HAP-1 (cell line): ENCODE measurements at regions not wholly inside any gene's neighbourhood (a gene's known extent, or its start where the extent isn't known, plus 50 kb on each side); places are given as distances from the start of the nearest gene placed in this dataset.
"Not testable (repeated sequence)": the region's sequence is repeated elsewhere in the genome, so short reads cannot be mapped to it uniquely, and the experiment has no call there.

Experiments
- DNase-seq, 2 experiments: peaks; one replicate each; pipeline ENCODE4 v3.0.0-alpha.2; 2016 to 2020; ENCODE audit warnings: low spot score in 2 of 2
- H3K27me3 ChIP-seq: fragments of 250-450 bp; sonication (Bioruptor Pico); 2 replicates; pipeline ENCODE4 v1.5.1; 2020; ENCODE audit warnings: low read depth, mild to moderate bottlenecking, moderate library complexity
- H3K36me3 ChIP-seq: fragments of 250-450 bp; sonication (Bioruptor Pico); replicated peaks from 2 replicates; pipeline ENCODE4 v1.5.1; 2020; ENCODE audit warnings: mild to moderate bottlenecking
- H3K4me1 ChIP-seq: fragments of 250-450 bp; sonication (Bioruptor Pico); 2 replicates; pipeline ENCODE4 v1.5.1; 2020; ENCODE audit warnings: mild to moderate bottlenecking
- H3K4me3 ChIP-seq: fragments of 250-450 bp; sonication (Bioruptor Pico); 2 replicates; pipeline ENCODE4 v1.5.1; 2020; ENCODE audit warnings: mild to moderate bottlenecking, moderate library complexity
- H3K9me3 ChIP-seq: fragments of 250-450 bp; sonication (Bioruptor Pico); 2 replicates; pipeline ENCODE4 v1.5.1; 2020; ENCODE audit warnings: mild to moderate bottlenecking, moderate library complexity
- in situ Hi-C: fragments of 300-500 bp; cut with MboI; formaldehyde crosslinking; loops from 3 replicates; pipeline ENCODE4 v1.14.3; 2020; ENCODE audit warnings: low sequenced_read_pairs, inconsistent platforms, mixed read lengths

DNA sequence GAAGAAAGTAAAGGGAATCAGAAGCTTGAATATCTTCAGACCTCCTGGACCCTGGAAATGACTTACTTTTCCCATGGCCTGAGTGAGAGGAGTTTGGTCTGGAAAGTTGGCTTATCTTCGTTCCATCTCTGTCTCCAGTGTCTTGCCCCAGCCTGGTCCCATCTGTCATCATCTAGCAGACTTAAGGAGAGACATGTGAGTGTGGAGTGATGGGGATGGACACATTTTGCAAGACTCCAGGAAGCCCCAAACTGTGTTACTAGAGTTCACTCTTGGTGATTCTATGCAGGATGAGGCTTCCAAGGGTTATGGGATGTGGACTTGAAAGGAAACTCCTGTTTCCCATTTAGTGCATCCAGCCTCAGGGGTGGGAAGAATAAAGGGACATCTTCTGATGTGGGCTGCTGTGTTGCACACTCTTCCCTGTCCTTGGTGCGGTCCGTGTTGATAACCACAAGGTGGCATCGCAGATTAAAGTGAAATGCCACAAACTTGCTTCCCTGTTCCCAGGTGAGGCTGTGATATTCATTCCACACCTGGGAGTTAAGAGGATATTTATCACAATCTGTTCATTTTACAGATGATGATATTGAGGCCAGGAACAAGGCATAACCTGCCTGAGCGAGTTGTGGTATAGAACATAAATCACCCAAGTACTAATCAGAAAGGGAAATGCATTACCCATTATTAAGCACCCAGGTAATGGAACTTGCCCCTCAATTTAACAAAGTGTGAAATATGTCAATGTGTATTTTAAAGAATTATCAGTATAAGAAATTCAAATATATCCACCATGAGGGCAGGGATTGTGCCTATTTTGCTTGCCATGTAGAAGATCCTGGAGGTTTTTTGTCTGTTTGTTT, 269.9 kb upstream of the PAPPA start:
- Histone ChIP-seq H3K36me3 (no peaks in the 10 kb centered on the region), H3K4me3 (no peak overlapping the region), H3K27me3 (no peaks in the 10 kb centered on the region), H3K9me3 (no peaks in the 10 kb centered on the region), H3K4me1 (no peaks in the 10 kb centered on the region)
- peak in 1 of 2 experiments; percentile 6 for DNase-seq
- in situ Hi-C loops, result no loop called here

DNA sequence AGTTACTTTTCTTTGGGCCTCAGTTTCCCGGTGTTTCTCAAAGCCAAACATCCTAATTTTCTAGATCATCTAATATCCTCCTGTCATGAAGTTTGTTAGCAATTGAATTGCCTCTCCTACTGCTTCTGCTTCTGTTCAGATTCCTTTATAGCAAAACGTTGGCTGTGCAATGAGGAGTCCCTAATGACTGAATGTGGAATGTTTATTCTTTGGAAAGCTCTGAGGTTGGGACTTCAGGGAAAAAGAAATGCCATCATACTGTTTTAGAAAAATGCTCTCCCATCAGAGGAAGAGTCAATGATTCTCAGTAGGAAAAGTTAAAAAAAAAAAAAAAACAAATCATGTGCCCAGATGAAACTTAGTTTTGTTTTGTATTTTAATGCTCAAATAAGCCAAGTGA, 268.7 kb upstream of the PAPPA start:
- Histone ChIP-seq H3K4me1 (no peaks in the 10 kb centered on the region), H3K36me3 (no peaks in the 10 kb centered on the region), H3K9me3 (no peaks in the 10 kb centered on the region), H3K4me3 (no peak overlapping the region), H3K27me3 (no peaks in the 10 kb centered on the region)
- in situ Hi-C loops, result no loop called here
- DNase-seq, result no peak

DNA sequence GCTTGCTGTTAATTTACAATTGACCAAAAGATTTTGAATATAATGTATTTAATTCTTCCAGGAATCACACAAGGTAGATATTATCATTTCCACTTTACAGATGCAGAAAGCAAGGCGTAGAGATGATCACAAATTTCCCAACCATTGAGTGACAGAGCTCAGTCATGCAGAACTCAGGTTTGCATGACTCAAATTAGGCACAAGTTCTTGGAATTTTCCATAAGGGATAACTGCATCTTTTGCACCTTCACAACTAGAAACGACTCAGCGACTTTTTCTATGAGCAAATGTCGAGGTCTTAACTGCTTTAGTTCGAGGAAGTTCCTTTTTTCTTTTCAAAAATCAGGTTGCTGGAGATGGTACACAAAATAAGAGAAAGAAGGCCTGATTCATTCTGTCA, 265.5 kb upstream of the PAPPA start:
- no peak for DNase-seq

DNA sequence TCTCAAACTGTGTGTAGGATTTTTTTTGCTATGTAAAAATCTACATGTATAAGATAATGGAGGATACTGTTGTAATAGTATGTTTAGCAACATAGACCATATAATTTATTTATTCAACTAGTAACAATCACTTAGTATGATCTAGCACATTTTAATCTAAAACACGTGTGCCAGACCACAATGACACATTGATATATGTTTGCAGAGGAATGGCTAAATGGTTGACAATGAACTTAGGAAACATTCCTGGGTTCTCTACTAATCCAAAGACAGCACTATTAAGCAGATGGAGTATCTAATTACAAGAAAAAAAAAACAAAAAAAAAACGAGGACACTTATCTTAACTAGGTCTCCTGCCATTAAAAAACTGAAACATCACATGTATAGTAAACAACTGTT, 261.7 kb upstream of the PAPPA start:
- Histone ChIP-seq H3K27me3 (no peaks in the 10 kb centered on the region), H3K4me3 (no peak overlapping the region), H3K4me1 (no peaks in the 10 kb centered on the region), H3K9me3 (no peaks in the 10 kb centered on the region), H3K36me3 (no peaks in the 10 kb centered on the region)
- DNase-seq, result no peak
- in situ Hi-C loops, result no loop called here

More for the DNA sequence above, 265.5 kb upstream of the PAPPA start:
- H3K4me1 ChIP-seq, result no peaks in the 10 kb centered on the region
- no peaks in the 10 kb centered on the region for H3K36me3 ChIP-seq
- H3K27me3 ChIP-seq, result no peaks in the 10 kb centered on the region
- H3K9me3 ChIP-seq, result no peaks in the 10 kb centered on the region
- no peak overlapping the region for H3K4me3 ChIP-seq
- in situ Hi-C loops, result no loop called here

DNA sequence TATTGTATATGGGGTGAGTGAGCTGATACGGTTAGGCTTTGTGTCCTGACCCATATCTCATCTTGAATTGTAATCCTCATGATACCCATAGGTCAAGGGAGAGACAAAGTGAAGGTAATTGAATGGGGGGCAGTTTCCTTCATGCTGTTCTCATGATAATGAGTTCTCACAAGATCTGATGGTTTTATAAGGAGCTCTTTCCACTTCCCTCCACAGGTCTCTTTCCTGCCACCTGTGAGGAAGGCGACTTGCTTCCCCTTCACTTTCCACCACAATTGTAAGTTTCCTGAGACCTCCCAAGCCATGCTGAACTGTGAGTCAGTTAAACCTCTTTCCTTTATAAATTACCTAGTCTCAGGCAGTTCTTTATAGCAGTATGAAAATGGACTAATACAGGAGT, 255.1 kb upstream of the PAPPA start:
- DNase-seq, H3K36me3 ChIP-seq, H3K4me1 ChIP-seq, H3K27me3 ChIP-seq, in situ Hi-C loops, H3K4me3 ChIP-seq, H3K9me3 ChIP-seq: not testable (repeated sequence)

DNA sequence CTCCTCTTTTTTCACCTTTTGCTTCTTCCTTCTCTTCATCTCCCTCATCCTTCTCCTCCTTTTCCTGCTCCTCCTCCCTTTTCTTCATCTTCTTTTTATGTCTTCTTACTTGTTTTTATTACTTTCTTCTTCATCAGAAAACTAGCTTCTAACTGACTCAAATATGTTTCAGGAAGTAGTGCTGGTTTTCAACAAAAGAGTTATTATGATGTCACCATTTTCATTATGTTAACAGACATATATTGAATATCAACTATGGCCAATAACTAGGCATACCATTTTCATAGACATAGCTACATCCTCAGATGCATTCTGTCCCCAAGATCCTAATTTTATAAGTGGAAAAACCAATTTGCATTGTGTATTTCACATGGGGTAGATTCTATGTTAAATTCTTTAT, 252.9 kb upstream of the PAPPA start:
- no peak for DNase-seq
- H3K36me3 ChIP-seq, result no peaks in the 10 kb centered on the region
- no peak overlapping the region for H3K4me3 ChIP-seq
- H3K4me1 ChIP-seq, result no peaks in the 10 kb centered on the region
- in situ Hi-C loops, result no loop called here
- H3K27me3 ChIP-seq, result no peaks in the 10 kb centered on the region
- no peaks in the 10 kb centered on the region for H3K9me3 ChIP-seq

DNA sequence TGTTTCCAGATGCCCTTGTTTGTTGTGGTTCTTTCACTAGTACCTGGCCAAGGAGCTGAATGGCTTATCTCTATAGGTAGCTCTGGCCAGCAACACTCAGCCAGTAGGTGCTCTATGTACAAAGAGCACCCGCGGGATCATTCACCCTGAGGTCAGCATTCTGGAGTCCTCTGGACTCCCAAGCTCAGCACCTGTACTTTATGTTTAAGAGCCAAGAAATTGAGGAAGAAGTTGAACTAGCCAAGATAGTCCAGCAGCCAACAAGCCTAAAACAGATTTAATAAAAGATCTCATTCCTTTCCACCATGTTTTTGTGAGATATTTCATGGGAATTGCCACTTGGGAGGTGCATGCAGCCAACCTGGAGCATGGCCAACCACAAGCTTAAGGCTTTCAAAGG, 242.6 kb upstream of the PAPPA start:
- Histone ChIP-seq H3K36me3 (no peaks in the 10 kb centered on the region), H3K4me3 (no peak overlapping the region), H3K27me3 (no peaks in the 10 kb centered on the region), H3K9me3 (no peaks in the 10 kb centered on the region), H3K4me1 (no peaks in the 10 kb centered on the region)
- DNase-seq, result no peak
- in situ Hi-C loops, result no loop called here

DNA sequence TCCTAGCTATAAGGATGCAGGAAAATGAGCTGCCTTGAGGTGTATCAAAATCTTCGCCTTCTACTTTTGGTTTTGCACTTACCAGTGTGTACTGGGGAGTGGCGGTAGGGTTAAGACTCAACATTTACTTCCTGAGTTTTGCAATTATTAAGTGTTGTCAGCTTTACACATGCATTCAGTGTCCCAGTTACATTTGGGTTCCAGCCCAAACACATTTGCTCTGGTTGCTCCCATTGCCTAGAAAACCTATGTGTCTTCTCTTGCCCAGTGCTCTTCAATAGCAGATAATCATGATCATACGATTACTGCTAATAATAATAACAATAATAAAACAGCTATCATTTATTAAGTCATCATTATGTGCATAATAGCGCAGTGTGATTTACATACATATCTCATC, 241.5 kb upstream of the PAPPA start:
- H3K4me1 ChIP-seq, result no peaks in the 10 kb centered on the region
- in situ Hi-C loops, result no loop called here
- DNase-seq, result no peak
- no peaks in the 10 kb centered on the region for H3K9me3 ChIP-seq
- H3K36me3 ChIP-seq, result no peaks in the 10 kb centered on the region
- H3K4me3 ChIP-seq, result no peak overlapping the region
- no peaks in the 10 kb centered on the region for H3K27me3 ChIP-seq

DNA sequence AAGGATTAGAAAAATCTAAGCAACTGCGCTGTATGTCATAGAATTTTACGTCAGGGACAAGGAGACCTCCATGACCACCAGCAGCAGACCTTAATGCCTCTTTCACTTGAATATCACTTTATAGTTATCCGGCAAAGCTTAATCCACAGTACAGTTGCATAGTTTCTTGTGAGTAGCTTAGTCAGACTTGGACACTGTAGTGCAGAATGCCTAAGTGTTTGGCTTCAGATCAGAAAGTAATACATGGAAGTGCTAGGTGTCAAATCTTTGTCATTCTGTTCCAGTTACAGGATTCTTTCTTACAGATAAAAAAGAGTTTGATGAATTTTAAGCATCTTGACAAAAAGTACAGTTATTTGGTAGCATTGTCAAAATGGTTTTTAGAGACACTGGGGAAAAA, 239.9 kb upstream of the PAPPA start:
- Histone ChIP-seq H3K9me3 (no peaks in the 10 kb centered on the region), H3K4me1 (no peaks in the 10 kb centered on the region), H3K4me3 (no peak overlapping the region), H3K36me3 (no peaks in the 10 kb centered on the region), H3K27me3 (no peaks in the 10 kb centered on the region)
- in situ Hi-C loops, result no loop called here
- DNase-seq, result no peak

DNA sequence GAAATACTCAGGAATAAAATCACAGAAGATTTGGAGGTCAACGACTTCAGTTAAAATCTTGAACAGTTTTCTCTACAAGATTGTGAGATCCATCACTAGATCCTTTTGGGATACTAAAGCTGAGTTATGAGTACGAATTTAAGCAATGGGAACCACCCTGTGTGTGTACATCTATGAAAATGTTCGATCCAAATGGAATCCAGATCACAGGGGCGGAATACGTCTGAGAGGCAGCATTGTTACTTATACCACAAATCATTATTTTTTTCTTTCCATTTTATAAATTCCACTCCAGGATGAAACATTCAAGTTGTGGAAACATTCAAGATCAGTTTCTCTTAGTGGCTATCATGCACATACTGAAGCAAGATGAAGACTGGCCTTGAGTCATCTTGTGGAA, 239.3 kb upstream of the PAPPA start:
- no peak overlapping the region for H3K4me3 ChIP-seq
- no peaks in the 10 kb centered on the region for H3K9me3 ChIP-seq
- in situ Hi-C loops, result no loop called here
- no peaks in the 10 kb centered on the region for H3K27me3 ChIP-seq
- H3K36me3 ChIP-seq, result no peaks in the 10 kb centered on the region
- no peaks in the 10 kb centered on the region for H3K4me1 ChIP-seq
- no peak for DNase-seq

DNA sequence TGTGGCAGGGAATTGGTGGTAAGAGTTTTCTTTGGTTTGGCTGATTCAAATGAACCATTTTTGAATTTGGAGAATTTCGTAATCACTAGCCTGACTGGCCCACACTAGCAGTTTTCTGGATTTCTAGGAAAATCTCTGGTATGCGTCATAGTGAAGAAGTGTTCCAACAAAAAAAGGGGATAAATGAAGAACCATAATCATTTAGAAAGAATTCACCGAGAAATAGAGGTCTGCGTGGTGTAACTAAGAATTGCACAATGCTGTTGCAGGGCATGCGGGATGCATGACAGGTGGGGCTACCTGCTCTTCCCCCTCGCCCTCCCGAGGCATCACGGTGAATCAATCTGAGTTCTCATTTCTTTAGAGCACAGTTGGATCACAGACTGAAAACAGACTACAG, 232.3 kb upstream of the PAPPA start:
- no peak overlapping the region for H3K4me3 ChIP-seq
- DNase-seq, result no peak
- H3K27me3 ChIP-seq, result no peaks in the 10 kb centered on the region
- in situ Hi-C loops, result no loop called here
- H3K4me1 ChIP-seq, result no peaks in the 10 kb centered on the region
- H3K9me3 ChIP-seq, result no peaks in the 10 kb centered on the region
- H3K36me3 ChIP-seq, result no peaks in the 10 kb centered on the region

DNA sequence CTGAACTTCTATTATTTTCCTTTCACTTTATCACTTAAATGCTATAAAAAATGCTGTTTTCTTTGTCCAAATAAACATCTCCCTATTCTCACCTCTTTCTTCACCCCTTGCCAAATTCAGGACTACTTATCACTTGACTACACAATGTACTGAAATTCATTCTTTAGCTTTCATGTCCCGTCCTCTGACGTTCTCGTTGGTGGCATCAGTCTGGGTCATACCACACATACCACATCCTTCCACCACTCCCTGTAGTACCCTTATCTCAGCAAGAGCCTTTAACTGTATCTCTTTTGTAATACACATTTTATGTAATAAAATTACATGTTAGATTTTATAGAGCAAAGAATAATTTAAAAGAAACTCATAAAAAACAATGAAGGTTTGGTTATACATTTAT, 231.1 kb upstream of the PAPPA start:
- Histone ChIP-seq H3K9me3 (no peaks in the 10 kb centered on the region), H3K4me1 (no peaks in the 10 kb centered on the region), H3K4me3 (no peak overlapping the region), H3K36me3 (no peaks in the 10 kb centered on the region), H3K27me3 (no peaks in the 10 kb centered on the region)
- no peak for DNase-seq
- in situ Hi-C loops, result no loop called here

DNA sequence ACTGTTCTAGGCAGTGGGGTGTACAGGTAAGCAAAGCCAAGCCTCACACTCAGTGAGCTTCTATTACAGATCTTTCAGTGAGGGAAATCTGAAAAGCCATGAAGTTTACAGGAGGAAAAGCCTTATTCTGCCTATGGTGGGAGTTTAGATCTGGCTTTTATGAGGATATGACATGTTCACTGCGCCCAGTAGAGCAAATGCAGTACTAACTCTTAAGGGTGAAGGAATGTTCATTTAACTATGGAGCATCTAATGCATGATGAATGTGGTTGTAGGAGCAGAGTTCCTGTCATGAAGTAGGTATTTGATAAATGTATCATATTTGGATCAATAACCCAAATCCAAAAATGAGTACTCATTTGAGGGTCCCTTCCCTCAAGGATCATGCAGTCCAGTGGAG, 230.2 kb upstream of the PAPPA start:
- no peaks in the 10 kb centered on the region for H3K36me3 ChIP-seq
- DNase-seq, result no peak
- H3K4me1 ChIP-seq, result no peaks in the 10 kb centered on the region
- H3K4me3 ChIP-seq, result no peak overlapping the region
- H3K9me3 ChIP-seq, result no peaks in the 10 kb centered on the region
- H3K27me3 ChIP-seq, result no peaks in the 10 kb centered on the region
- in situ Hi-C loops, result no loop called here

DNA sequence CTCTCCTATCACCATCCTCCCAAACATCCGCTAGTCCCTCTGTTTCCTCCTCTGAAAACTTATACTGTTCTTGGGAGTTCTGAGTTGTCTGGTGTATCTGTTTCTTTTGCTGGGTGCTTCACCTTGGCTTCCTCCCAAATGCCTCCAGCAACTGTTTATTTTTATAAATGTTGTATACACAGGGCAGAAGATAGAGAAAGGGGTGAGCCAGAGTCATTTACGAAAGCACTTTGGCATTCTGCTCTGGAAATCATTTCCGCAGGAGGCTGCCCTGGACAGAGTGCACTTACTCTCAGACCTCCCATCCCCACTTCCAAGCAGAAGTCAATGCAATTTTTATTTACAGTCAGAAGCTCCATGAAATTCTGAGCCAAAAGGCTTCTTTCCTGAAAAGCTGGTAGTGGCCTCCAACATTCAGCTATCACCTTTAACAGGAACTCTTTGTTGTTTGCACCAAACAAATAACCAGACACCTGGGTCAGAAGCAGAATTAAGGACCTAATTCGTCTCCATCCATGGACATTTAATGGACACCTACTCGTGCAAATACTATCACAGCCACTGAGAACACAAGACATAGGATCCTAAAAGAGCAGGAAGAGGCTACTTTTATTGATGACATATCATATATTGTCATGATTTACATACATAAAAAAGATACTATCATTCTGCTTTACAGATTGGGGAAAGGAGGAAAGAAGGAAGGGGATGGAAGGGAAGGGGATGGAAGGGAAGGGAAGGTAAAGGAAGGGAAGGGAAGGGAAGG, 229.5 kb upstream of the PAPPA start:
- Histone ChIP-seq H3K36me3 (no peaks in the 10 kb centered on the region), H3K4me3 (no peak overlapping the region), H3K9me3 (no peaks in the 10 kb centered on the region), H3K27me3 (no peaks in the 10 kb centered on the region), H3K4me1 (no peaks in the 10 kb centered on the region)
- in situ Hi-C loops, result no loop called here
- no peak for DNase-seq
